K562 (cell line): ENCODE measurements at regions not wholly inside any gene's neighbourhood (a gene's known extent, or its start where the extent isn't known, plus 50 kb on each side); places are given as distances from the start of the nearest gene placed in this dataset.

ENCODE experiments used
- BHLHE40 ChIP-seq: IDR thresholded peaks from 2 replicates; pipeline ENCODE4 v1.6.1; 2011; ENCODE audit warnings: low read length, improper control_type of control experiment
- ELF2 ChIP-seq: fragments of 250-450 bp; sonication (Bioruptor Pico); IDR thresholded peaks from 2 replicates; pipeline ENCODE4 v1.5.0; 2021; ENCODE audit warnings: mild to moderate bottlenecking
- ELF4 ChIP-seq: fragments of 450-650 bp; formaldehyde crosslinking; IDR thresholded peaks from 2 replicates; pipeline ENCODE4 v1.4.0; 2022; ENCODE audit warnings: missing genetic modification characterization
- EP300 ChIP-seq: IDR thresholded peaks from 2 replicates; pipeline ENCODE4 v1.6.1; 2012; ENCODE audit warnings: low read length, improper control_type of control experiment
- FOXJ2 ChIP-seq: fragments of 200-800 bp; sonication (Bioruptor generic); IDR thresholded peaks from 2 replicates; pipeline ENCODE4 v1.6.1; 2016; ENCODE audit warnings: missing genetic modification characterization, missing compliant biosample characterization
- GATAD2A ChIP-seq: fragments of 450-650 bp; IDR thresholded peaks from 2 replicates; pipeline ENCODE4 v1.6.1; 2017
- JUND ChIP-seq, 2 experiments: IDR thresholded peaks; 2 replicates in 1 of 2; 3 replicates in 1 of 2; pipeline ENCODE4 v1.6.1; 2011; ENCODE audit warnings: borderline replicate concordance in 2 of 2, low read depth in 2 of 2, low read length in 2 of 2, improper control_type of control experiment in 1 of 2, missing biosample characterization in 1 of 2, missing genetic modification characterization in 1 of 2, missing genetic modification reagents in 1 of 2
- MBD2 ChIP-seq: sonication (generic); IDR thresholded peaks from 2 replicates; pipeline ENCODE4 v1.6.1; 2016; ENCODE audit warnings: low read depth, borderline replicate concordance
- MECOM ChIP-seq: fragments of 250-450 bp; sonication (Bioruptor Pico); IDR thresholded peaks from 2 replicates; pipeline ENCODE4 v1.8.0; 2022; ENCODE audit warnings: inconsistent platforms
- MTA3 ChIP-seq: fragments of 450-650 bp; formaldehyde crosslinking; IDR thresholded peaks from 2 replicates; pipeline ENCODE4 v1.6.1; 2017; ENCODE audit warnings: mild to moderate bottlenecking, borderline replicate concordance
- NRF1 ChIP-seq, 2 experiments: fragments of 450-650 bp; IDR thresholded peaks in 1 of 2; conservative IDR thresholded peaks in 1 of 2; 2 replicates each; pipeline ENCODE4 v1.6.1; 2014; ENCODE audit warnings: mild to moderate bottlenecking in 2 of 2
- PRMT5 ChIP-seq: sonication (generic); formaldehyde crosslinking; IDR thresholded peaks from 2 replicates; pipeline ENCODE4 v1.5.0; 2020; ENCODE audit warnings: missing genetic modification reagents
- RCOR1 ChIP-seq, 2 experiments: IDR thresholded peaks; 2 replicates each; pipeline ENCODE4 v1.6.1; 2012; ENCODE audit warnings: low read depth in 2 of 2, low read length in 2 of 2, borderline replicate concordance in 1 of 2, improper control_type of control experiment in 1 of 2
- SRSF3 ChIP-seq: fragments of 200-400 bp; formaldehyde crosslinking; IDR thresholded peaks from 2 replicates; pipeline ENCODE4 v1.6.1; 2016; ENCODE audit warnings: mild to moderate bottlenecking, low read length, moderate library complexity; ENCODE audit not compliant: insufficient read depth
- TCF3 ChIP-seq: sonication (generic); formaldehyde crosslinking; IDR thresholded peaks from 2 replicates; pipeline ENCODE4 v1.4.0; 2020; ENCODE audit warnings: mild to moderate bottlenecking, missing genetic modification reagents
- ZBTB7A ChIP-seq: IDR thresholded peaks from 2 replicates; pipeline ENCODE4 v1.6.1; 2011; ENCODE audit warnings: low read depth, mild to moderate bottlenecking, low read length, moderate library complexity, borderline replicate concordance; ENCODE audit not compliant: control insufficient read depth
- ZFX ChIP-seq: sonication (generic); formaldehyde crosslinking; IDR thresholded peaks from 2 replicates; pipeline ENCODE4 v1.8.0; 2022; ENCODE audit warnings: mild to moderate bottlenecking, missing genetic modification reagents, moderate library complexity
- ZNF140 ChIP-seq: fragments of 250-450 bp; sonication (Bioruptor Pico); IDR thresholded peaks from 2 replicates; pipeline ENCODE4 v1.8.0; 2021; ENCODE audit warnings: moderate library complexity, mild to moderate bottlenecking, inconsistent platforms
- ZNF212 ChIP-seq: fragments of 450-650 bp; formaldehyde crosslinking; IDR thresholded peaks from 2 replicates; pipeline ENCODE4 v1.4.0; 2020; ENCODE audit warnings: mild to moderate bottlenecking
- ZNF311 ChIP-seq: fragments of 250-450 bp; sonication (Bioruptor Pico); IDR thresholded peaks from 2 replicates; pipeline ENCODE4 v1.4.0; 2020; ENCODE audit warnings: mild to moderate bottlenecking, moderate library complexity
- ZNF316 ChIP-seq: fragments of 450-650 bp; IDR thresholded peaks from 2 replicates; pipeline ENCODE4 v1.6.1; 2016
- ZNF644 ChIP-seq: fragments of 200-800 bp; sonication (Bioruptor generic); IDR thresholded peaks from 2 replicates; pipeline ENCODE4 v1.6.1; 2016; ENCODE audit warnings: low read depth, missing genetic modification characterization, missing compliant biosample characterization
- ZNF766 ChIP-seq: fragments of 200-800 bp; sonication (Bioruptor generic); conservative IDR thresholded peaks from 2 replicates; pipeline ENCODE4 v1.6.1; 2016; ENCODE audit warnings: missing genetic modification characterization, missing compliant biosample characterization
- TF ChIP-seq, protein P1 (sequence below): sonication (generic); formaldehyde crosslinking; IDR thresholded peaks from 2 replicates; pipeline ENCODE4 v1.4.0; 2020; ENCODE audit warnings: mild to moderate bottlenecking, missing genetic modification reagents
- TF ChIP-seq, protein P2 (sequence below): sonication (generic); formaldehyde crosslinking; IDR thresholded peaks from 2 replicates; pipeline ENCODE4 v1.8.0; 2023; ENCODE audit warnings: mild to moderate bottlenecking, missing genetic modification reagents

DNA sequence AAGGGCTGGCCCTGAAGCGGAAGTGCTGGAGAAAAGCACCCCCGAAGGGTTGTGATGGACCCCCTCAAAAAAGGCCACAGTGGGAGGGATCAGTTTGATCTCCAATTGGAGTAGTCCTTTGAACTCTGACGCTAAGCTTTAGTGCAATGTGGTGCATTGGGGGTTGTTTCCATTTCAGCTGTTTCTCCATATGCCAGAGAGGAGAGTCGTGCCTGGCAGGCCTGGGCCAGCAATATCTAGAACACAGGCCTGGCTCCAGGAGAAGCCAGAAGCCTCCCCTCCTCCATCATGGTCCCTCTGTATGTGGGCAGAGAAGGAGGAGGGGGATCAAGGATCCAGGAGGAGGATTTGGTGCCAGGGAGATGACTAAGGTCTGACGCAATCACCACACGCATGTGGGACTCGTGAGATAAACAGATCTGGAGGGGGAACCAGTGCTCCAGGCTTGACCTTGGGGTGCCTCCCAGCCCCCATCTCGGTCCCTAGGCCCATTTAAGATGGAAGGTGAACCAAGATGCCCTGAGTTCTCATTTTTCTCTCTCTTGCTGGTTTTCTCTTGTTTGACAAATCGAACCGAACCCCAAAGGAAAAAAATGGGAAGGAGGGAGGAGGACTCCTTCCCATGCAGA lies 517.4 kb upstream of the JARID2 start (continued):
- TF ChIP-seq, protein P1, sequence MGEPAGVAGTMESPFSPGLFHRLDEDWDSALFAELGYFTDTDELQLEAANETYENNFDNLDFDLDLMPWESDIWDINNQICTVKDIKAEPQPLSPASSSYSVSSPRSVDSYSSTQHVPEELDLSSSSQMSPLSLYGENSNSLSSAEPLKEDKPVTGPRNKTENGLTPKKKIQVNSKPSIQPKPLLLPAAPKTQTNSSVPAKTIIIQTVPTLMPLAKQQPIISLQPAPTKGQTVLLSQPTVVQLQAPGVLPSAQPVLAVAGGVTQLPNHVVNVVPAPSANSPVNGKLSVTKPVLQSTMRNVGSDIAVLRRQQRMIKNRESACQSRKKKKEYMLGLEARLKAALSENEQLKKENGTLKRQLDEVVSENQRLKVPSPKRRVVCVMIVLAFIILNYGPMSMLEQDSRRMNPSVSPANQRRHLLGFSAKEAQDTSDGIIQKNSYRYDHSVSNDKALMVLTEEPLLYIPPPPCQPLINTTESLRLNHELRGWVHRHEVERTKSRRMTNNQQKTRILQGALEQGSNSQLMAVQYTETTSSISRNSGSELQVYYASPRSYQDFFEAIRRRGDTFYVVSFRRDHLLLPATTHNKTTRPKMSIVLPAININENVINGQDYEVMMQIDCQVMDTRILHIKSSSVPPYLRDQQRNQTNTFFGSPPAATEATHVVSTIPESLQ (CRISPR knock-in tag): 0 out of 2 replicates have a peak, but pooled peaks have one; percentile 38
- TF ChIP-seq JUND (IDR thresholded peaks at IDR 0.05; ENCODE audit: borderline replicate concordance, low read depth, low read length) (peak; percentile 97), JUND (tag; IDR thresholded peaks at IDR 0.05; ENCODE audit: borderline replicate concordance, low read depth, low read length) (peak; percentile 97; the same call in 2 of the 3 replicates), BHLHE40 (peak; percentile 85), ZNF140 (no peak), ELF2 (CRISPR knock-in tag) (peak; percentile 71; the same call in 1 of the 2 replicates), ZNF311 (peak; percentile 62; the same call in 1 of the 2 replicates), MECOM (CRISPR knock-in tag) (peak; percentile 53; the same call in 1 of the 2 replicates), MBD2 (peak; percentile 81), ELF4 (CRISPR knock-in tag) (0 out of 2 replicates have a peak, but pooled peaks have one; percentile 72), EP300 (peak; percentile 91), PRMT5 (CRISPR knock-in tag) (no peak), ZFX (CRISPR knock-in tag) (peak; percentile 34; the same call in 1 of the 2 replicates), ZNF316 (no peak), FOXJ2 (peak; percentile 84), ZBTB7A (peak; percentile 57; the same call in 1 of the 2 replicates), NRF1 (conservative IDR thresholded peaks at IDR 0.05 in 1 of 2, IDR thresholded peaks at IDR 0.05 in 1 of 2) (peak; percentile 33 to 34; a peak in 1 of 4 replicates), MTA3 (peak; percentile 72), ZNF766 (CRISPR knock-in tag) (peak; percentile 90), RCOR1 (IDR thresholded peaks at IDR 0.05; ENCODE audit: borderline replicate concordance in 1 of 2, low read depth in 2 of 2, low read length in 2 of 2) (peak; percentile 57 to 83; a peak in 3 of 4 replicates), ZNF644 (peak; percentile 77), SRSF3 (no peak), TCF3 (CRISPR knock-in tag) (peak; percentile 75), GATAD2A (peak; percentile 82), ZNF212 (CRISPR knock-in tag) (0 out of 2 replicates have a peak, but pooled peaks have one; percentile 45)
- TF ChIP-seq, protein P2, sequence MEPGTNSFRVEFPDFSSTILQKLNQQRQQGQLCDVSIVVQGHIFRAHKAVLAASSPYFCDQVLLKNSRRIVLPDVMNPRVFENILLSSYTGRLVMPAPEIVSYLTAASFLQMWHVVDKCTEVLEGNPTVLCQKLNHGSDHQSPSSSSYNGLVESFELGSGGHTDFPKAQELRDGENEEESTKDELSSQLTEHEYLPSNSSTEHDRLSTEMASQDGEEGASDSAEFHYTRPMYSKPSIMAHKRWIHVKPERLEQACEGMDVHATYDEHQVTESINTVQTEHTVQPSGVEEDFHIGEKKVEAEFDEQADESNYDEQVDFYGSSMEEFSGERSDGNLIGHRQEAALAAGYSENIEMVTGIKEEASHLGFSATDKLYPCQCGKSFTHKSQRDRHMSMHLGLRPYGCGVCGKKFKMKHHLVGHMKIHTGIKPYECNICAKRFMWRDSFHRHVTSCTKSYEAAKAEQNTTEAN: no peak
